Omental fat pad (tissue), 3 donors: ENCODE measurements at regions not wholly inside any gene's neighbourhood (a gene's known extent, or its start where the extent isn't known, plus 50 kb on each side); places are given as distances from the start of the nearest gene placed in this dataset.

Experiments
- ATAC-seq: fragments of 150-250 bp; one replicate; pipeline ENCODE4 v1.9.1; 2016; ENCODE audit warnings: mild to moderate bottlenecking, moderate library complexity; ENCODE audit not compliant: low FRiP score
- DNase-seq: peaks from one replicate; pipeline ENCODE4 v3.0.0-alpha.2; 2019; ENCODE audit warnings: low spot score
- TF ChIP-seq, protein P1 (sequence below), 3 donors: fragments of 450-650 bp; IDR thresholded peaks; one replicate each; pipeline ENCODE4 v1.5.1; 2016 to 2017; ENCODE audit warnings: antibody characterized with exemption in 3 of 3, mild to moderate bottlenecking in 3 of 3, moderate library complexity in 2 of 3

DNA sequence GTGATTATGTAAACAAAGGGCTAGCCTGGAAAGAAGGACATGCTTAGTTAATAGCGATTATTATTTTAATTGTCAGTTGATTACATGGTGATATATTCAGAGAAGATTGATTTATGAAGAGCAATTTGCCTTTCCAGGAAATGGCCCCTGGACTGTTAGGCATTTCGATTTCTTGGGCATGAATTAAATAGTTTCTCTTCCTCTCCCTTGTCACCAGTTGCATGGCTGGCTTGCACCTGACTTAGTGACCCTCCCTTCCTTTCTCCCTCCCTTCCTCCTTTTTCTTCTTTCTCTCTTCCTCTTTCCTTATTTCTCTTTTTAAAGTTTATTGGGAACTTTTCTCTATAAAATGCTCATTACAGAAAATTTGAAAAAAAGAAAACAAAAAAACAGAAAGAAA lies 235.4 kb downstream of the CDC5L start:
- TF ChIP-seq, protein P1, sequence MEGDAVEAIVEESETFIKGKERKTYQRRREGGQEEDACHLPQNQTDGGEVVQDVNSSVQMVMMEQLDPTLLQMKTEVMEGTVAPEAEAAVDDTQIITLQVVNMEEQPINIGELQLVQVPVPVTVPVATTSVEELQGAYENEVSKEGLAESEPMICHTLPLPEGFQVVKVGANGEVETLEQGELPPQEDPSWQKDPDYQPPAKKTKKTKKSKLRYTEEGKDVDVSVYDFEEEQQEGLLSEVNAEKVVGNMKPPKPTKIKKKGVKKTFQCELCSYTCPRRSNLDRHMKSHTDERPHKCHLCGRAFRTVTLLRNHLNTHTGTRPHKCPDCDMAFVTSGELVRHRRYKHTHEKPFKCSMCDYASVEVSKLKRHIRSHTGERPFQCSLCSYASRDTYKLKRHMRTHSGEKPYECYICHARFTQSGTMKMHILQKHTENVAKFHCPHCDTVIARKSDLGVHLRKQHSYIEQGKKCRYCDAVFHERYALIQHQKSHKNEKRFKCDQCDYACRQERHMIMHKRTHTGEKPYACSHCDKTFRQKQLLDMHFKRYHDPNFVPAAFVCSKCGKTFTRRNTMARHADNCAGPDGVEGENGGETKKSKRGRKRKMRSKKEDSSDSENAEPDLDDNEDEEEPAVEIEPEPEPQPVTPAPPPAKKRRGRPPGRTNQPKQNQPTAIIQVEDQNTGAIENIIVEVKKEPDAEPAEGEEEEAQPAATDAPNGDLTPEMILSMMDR (IDR thresholded peaks at IDR 0.05) = no peak
- DNase-seq = no peak
- no peak for ATAC-seq

DNA sequence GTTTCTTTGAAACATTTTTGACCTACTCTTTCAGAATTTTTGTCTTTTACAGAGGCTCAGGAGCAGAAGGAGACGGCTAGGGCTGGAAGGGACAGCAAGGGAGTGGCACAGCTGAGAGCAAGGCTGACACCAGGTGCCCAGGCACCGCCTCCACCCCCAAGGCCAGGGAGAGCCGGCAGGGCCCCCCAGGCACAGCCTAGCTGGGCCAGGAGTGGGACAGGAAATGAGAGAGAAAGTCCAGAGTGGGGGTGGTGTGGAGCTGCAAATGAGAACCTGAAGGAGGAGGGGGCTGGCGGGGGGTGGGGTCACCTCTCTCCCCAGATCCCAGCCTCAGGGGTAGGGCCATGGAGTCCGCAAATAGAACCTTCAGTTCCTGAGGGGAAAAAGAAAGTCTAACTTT lies 236.7 kb downstream of the CDC5L start:
- ATAC-seq (no peak), DNase-seq (no peak)
- TF ChIP-seq, protein P1 (IDR thresholded peaks at IDR 0.05) = no peak

DNA sequence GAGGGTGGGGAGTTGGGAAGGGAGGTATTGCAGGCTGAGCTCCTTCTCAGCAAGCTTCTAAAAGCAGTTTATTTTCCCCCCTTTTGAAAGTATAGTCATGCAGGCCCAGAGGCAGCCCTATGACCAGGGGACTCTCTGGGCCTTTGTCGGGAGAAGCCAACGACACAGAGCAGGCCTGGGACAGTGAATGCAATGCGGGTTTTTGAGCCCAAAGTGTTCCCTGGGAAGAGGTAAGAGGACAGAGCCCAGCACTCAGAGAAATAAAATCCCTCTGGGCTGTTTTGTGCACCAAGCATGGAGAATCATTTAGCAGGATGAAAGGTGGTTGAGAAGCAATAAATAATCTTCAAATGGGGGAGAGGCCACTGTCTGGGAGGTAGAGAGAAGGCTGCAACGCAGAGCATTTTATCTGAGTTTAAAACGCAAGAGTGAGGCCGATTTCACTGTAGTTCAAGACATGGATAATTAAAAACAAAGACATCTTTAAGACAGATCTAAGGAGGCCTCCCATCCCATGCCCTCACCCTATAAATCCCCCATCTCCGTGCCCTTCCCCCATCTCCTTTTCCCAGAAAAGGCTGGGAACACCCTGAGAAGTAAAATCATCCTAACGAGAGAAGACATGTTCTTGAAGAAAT lies 237.5 kb downstream of the CDC5L start:
- TF ChIP-seq, protein P1 (IDR thresholded peaks at IDR 0.05) = no peak
- no peak for DNase-seq
- no peak for ATAC-seq

DNA sequence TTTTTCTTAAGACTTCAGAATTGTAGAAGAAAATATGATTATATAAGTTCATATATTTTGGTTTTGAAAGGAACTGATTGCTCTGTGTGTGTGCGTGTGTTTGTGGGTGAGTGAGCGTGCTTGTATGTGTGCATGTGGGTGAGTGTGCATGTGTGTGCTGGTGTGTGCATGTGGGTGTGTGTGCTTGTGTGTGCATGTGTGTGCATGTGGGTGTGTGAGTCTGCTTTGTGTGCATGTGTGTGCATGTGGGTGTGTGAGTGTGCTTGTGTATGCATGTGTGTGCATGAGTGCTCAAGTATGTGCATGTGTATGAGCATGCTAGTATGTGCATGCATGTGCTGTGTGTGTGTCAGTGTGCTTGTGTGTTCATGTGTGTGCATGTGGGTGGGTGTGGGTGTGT lies 238.5 kb downstream of the CDC5L start:
- DNase-seq = no peak
- ATAC-seq = no peak
- TF ChIP-seq, protein P1 (IDR thresholded peaks at IDR 0.05) = no peak

DNA sequence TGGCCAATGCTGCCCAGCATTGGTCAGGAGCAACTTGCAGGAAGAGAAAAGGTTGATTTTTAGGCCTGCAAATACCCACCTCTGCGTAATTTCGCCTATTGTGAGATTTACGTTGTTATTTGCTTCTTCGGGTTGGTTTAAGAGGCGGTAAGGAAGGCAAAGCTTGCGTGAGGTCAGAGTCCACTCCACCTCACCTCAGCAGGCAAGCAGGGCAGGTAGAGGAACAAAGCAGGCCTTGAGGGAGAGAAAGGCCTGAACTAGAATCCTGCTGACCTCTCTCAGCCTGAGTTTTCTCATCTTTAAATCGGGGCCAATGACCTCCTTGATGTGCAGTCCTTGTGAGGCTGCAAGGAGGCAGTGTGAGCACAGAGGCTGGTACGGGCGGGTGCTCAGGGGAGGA lies 239.1 kb downstream of the CDC5L start:
- no peak for DNase-seq
- ATAC-seq = no peak
- TF ChIP-seq, protein P1 (IDR thresholded peaks at IDR 0.05) = no peak

DNA sequence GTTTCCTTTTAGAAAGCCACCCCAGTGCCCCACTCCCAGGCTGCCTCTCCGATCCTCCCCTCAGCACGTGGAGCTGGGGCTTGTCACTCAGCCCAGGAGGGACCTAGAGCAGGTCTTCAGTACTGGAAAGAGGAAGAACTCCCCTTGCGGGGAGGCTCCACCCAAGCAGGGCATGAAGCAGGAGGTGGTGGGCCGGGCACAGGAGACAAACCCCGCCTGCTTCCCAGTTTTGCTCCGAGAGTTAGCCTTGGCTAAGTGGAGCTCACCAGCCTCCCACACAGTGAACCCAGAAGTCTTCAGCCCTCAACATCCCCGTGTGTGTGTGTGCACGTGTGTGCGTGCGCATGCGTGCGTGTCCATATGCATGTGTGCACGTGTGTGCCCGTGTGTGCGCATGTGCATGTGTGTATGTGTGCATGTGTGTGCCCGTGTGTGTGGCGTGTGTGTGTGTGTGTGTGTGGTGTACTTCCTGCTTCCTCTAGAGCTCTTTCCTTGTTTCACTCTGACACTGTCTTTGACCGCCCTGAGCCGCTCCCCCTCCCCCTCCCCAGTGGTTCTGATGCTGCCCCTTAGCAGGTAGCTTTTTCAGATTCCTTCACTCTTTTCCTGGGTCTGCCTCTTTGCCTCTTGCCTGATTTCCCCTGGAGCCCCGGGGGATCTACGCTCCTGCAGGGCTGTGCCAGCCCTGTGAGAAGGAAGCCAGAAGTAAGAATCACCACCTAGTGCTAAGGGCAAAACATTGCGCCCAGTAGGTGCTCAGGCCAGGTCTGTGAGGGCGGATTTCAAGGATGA lies 239.8 kb downstream of the CDC5L start:
- ATAC-seq (no peak), DNase-seq (no peak)
- TF ChIP-seq, protein P1 (IDR thresholded peaks at IDR 0.05) = no peak

DNA sequence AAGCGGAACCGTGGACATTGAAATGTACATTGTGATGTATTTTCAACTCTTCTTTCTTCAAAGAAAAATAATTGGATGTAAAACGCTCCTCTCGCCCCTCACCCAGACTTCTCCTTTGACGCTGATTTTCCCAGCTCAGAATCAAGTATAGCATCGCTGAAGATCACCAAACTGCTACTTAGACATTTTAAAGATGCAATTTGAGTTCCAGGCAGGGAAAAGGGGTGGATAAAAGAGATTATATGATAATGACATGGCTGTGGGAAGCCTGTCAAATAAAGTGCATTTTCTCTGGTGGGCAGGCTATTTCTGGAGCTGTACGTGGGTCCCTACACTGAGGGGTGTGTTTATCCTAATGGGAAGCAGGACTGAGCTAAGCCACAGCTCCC lies 240.4 kb downstream of the CDC5L start:
- TF ChIP-seq, protein P1 (IDR thresholded peaks at IDR 0.05) = no peak
- DNase-seq (no peak), ATAC-seq (no peak)
